ENCODE measurements at regions not wholly inside any gene's neighbourhood (a gene's known extent, or its start where the extent isn't known, plus 50 kb on each side); places are given as distances from the start of the nearest gene placed in this dataset.

DNA sequence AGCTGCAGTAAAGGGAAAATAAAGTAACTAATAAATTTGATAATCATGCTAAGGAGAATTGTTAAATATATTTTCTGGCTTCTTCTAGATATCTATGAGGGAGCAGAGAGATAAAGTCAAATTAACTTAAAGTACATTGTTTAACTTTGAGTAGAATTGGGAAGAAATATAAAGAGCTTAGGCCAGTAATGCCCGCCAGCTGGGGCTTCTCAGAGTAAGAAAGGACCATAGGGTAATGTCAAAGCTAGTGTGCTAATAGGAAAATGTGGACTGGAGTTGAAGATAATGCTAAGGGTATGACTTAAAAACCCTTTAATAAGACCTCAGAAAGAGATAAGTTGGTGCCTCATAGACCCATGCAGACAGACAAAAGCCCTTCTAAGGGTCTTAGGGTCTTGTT, 411.6 kb upstream of the ANO3 start:
- no peak for DNase-seq (ENCODE audit: low read depth)
- no peak overlapping the region for H3K4me3 ChIP-seq (replicated peaks; ENCODE audit: low read depth, low read length)
- TF ChIP-seq, protein P1, sequence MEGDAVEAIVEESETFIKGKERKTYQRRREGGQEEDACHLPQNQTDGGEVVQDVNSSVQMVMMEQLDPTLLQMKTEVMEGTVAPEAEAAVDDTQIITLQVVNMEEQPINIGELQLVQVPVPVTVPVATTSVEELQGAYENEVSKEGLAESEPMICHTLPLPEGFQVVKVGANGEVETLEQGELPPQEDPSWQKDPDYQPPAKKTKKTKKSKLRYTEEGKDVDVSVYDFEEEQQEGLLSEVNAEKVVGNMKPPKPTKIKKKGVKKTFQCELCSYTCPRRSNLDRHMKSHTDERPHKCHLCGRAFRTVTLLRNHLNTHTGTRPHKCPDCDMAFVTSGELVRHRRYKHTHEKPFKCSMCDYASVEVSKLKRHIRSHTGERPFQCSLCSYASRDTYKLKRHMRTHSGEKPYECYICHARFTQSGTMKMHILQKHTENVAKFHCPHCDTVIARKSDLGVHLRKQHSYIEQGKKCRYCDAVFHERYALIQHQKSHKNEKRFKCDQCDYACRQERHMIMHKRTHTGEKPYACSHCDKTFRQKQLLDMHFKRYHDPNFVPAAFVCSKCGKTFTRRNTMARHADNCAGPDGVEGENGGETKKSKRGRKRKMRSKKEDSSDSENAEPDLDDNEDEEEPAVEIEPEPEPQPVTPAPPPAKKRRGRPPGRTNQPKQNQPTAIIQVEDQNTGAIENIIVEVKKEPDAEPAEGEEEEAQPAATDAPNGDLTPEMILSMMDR (IDR thresholded peaks at IDR 0.05; ENCODE audit: low read length, missing control alignments), result no peak

DNA sequence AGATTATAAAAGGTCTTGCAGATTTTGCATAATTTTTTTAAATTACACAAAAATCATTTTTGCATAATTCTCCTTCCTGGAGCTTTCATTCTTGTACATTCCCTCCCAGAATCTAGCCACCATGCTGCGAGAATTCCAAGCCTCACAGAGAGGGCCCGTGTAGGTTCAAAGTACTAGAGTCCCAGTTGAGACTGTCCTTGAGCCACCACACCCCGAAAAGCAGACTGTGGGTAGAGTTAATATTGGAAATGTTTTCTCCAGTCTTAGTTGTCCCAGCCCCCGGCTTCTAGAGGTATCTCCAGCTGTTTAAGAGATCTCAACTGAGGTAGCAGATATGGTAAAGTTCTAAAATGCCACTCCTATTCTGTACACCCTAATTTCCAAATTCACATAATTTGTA, 407.3 kb upstream of the ANO3 start:
- H3K4me3 ChIP-seq (replicated peaks; ENCODE audit: low read depth, low read length), result no peak overlapping the region
- TF ChIP-seq, protein P1 (IDR thresholded peaks at IDR 0.05; ENCODE audit: low read length, missing control alignments), result no peak
- DNase-seq (ENCODE audit: low read depth), result no peak

DNA sequence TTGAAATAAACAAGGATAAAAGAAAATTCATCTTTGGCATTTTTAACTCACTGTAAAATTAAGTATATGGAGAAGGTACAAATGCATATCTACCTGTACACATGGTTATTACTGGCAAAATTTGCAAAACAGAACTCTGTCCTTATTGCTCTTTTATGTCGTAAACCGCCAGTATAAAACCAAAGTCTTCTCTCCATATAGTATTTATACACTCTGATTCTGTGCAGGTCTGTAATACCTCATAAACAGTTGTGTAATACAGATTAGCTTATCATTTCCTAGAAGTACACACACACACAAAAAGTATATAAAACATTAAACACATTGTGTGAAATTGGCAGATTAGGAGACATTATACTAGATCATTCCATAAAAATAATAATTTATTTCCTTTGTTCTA, 406.6 kb upstream of the ANO3 start:
- no peak overlapping the region for H3K4me3 ChIP-seq (replicated peaks; ENCODE audit: low read depth, low read length)
- no peak for DNase-seq (ENCODE audit: low read depth)

DNA sequence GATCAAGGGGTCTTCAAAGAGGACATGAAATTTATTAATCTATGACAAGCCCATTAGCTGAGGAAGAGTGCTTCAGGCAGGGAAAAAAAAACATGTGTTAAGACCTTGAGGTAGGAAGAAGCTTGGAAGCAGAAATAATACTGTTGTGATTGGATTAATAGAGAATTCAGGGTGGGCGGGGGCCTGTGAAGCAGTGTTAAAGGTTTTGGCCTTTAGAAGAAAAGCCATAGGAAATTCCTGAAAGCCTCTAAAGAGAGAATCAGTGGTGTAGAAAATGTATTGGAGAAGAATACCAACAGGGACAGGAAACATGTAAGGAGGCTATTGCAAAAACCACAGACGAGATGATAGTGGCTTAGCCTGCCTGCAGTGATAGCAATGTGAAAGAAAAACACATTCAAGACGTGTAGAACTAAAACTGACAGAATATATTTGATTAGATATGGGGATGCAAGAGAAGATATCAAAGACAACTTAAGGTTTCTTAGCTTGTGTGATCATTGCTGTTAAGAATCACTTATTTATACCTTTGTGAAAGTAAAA, 404.4 kb upstream of the ANO3 start:
- TF ChIP-seq, protein P1 (IDR thresholded peaks at IDR 0.05; ENCODE audit: low read length, missing control alignments), result no peak
- peak; percentile 6 for DNase-seq (ENCODE audit: low read depth)
- no peak overlapping the region for H3K4me3 ChIP-seq (replicated peaks; ENCODE audit: low read depth, low read length)

More for the DNA sequence above, 406.6 kb upstream of the ANO3 start:
- TF ChIP-seq, protein P1 (IDR thresholded peaks at IDR 0.05; ENCODE audit: low read length, missing control alignments), result no peak

DNA sequence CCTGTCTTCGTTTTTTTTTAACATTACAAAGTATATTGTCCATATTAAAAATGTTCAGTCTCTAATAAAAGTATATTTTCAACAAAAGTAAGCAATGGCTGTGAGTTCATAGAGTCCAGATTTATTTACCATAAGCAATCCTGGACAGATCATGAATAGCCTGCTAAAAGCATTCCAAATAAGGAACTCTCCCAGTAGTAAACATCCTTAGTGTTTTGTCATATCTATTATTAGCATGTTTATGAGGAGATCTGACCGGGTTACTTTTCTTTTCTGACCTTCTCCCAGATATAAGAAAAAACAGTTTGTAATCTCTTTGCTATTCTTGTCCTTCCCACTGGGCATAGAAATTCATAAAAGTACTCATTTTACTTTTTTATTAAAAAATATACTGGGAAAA, 403.9 kb upstream of the ANO3 start:
- DNase-seq (ENCODE audit: low read depth), result peak; percentile 13
- TF ChIP-seq, protein P1 (IDR thresholded peaks at IDR 0.05; ENCODE audit: low read length, missing control alignments), result no peak
- no peak overlapping the region for H3K4me3 ChIP-seq (replicated peaks; ENCODE audit: low read depth, low read length)

DNA sequence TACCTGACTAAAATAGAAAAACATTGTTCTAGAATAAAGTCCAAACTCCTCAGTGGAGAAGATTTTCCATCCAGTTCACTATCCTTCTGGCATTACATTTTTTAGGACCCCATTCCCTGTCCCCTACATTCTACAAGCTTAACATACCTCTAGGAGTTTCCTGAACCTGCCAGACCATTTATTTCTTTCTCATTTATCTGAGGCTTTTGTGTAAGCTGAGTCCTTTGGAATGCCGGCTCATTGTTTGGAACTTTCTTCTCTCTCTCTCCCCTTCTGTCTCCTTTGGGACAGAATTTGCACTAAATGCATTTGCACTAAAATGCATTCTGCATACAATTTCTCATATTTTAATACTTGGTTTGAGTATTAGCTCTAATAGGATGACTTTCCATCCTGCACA, 393.0 kb upstream of the ANO3 start:
- TF ChIP-seq, protein P1 (IDR thresholded peaks at IDR 0.05; ENCODE audit: low read length, missing control alignments), result no peak

DNA sequence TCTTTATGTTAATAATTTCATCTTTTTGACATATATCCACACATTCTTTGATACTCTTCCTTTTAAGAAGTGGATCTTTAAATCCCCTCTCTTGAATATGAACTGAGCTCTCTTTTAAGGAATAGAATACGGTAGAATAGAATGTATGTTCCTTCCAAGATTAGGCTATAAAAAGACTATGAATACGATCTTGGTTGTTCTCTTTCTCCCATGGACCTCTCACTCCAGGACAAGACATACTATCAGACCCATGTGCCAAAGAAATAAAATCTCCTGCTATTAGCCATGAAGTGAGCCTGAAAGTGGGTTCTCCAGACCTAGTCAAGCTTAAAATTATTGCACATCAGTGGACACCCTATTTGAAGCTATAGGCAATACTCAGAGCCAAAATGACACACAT, 392.2 kb upstream of the ANO3 start:
- no peak for DNase-seq (ENCODE audit: low read depth)
- TF ChIP-seq, protein P1 (IDR thresholded peaks at IDR 0.05; ENCODE audit: low read length, missing control alignments), result no peak
- H3K4me3 ChIP-seq (replicated peaks; ENCODE audit: low read depth, low read length), result no peak overlapping the region

More for the DNA sequence above, 393.0 kb upstream of the ANO3 start:
- H3K4me3 ChIP-seq (replicated peaks; ENCODE audit: low read depth, low read length), result no peak overlapping the region
- DNase-seq (ENCODE audit: low read depth), result no peak

Measured in fibroblast of pulmonary artery (primary cell).